HG03439 (cell line): ENCODE measurements at regions not wholly inside any gene's neighbourhood (a gene's known extent, or its start where the extent isn't known, plus 50 kb on each side); places are given as distances from the start of the nearest gene placed in this dataset.
"Not testable (repeated sequence)": the region's sequence is repeated elsewhere in the genome, so short reads cannot be mapped to it uniquely, and the experiment has no call there.

Source experiments
- ATAC-seq: cut with Tn5 transposase; IDR thresholded peaks from one replicate; pipeline ENCODE4 v1.9.1; 2021; ENCODE audit warnings: mild to moderate bottlenecking, moderate library complexity; ENCODE audit not compliant: unreplicated experiment

DNA sequence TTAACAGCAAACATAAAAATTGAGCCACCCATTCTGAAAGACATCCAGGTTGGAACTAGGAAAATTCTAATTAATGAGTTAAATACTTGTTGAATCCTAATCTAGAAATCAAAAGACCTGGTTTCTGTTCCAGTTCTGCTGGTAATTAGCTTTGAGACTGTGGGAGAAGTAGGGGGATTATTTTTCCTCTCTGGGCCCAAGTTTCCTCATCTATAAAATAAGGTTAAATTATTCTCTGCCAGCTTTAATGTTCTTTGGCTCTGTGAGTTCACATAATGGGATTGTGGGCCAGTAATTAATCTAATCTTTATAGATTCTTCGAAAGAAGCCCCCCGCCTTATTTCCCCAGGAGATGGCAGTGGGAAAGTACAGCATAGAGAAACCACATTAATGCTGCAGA is 104.6 kb downstream of the ENC1 start:
- no peak for ATAC-seq

DNA sequence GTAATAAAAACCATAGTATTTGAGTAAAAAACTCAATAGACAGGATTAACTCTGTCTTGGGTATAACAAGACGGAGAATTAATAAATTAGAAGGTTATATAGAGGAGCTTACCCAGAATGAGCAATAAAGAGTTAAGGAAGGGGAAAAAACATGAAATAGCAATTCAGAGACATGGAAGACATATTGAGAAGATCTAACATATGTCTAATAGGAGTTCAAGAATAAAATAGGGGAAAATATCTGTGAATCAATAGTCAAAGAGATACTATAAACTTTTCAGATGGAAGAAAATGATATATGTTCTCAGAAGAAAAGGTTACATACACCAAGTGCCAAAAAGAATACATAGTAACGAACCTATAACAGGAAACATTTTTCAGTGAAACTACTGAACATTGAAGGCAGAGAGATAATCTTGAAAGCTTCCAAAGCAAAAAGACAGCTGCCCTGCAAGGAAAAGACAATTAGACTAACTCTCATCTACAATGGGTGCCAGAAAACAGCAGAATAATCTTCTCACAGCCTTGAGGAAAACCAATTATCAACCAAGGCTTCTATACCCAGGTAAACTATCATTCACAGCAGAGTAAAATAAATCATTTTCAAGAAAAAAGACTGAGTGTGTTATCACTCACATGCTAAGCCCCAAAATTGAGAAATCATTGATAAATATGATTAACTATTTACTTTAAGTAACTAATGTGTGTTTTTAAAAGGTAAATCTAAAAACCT is 106.0 kb downstream of the ENC1 start:
- ATAC-seq: no peak

DNA sequence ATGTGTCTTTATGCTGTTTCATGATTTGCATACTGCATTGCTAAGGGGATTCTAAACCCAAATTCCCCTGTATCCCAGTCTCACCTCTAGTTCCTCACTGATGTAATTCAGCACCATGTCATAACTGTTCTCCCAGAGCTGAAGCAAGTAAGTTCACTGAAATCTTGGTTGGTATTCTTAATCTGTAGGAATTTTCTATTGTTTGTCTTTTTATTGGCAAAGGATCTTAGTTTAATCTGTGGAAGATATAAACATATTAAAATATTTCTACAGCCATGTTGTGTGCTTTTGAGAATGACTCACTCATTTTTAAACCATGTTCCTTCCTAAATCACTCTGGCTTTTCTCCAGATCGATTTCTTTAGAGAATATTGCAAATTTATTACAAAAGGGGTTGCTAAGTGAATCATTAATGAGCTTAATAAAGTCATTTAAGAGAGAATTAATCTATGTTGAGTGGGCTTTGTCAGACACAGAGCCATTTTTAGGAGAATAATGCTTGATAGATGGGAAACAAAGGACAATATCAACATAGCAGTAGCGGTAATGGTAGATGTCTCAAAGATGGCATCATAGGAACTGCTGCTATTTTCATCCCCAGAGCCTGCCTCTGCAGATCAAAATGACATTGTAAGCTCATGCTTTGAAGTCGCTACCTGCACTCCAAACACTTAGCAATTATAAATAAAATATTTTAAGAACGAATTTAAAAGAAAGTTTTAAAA is 110.0 kb downstream of the ENC1 start:
- no peak for ATAC-seq

DNA sequence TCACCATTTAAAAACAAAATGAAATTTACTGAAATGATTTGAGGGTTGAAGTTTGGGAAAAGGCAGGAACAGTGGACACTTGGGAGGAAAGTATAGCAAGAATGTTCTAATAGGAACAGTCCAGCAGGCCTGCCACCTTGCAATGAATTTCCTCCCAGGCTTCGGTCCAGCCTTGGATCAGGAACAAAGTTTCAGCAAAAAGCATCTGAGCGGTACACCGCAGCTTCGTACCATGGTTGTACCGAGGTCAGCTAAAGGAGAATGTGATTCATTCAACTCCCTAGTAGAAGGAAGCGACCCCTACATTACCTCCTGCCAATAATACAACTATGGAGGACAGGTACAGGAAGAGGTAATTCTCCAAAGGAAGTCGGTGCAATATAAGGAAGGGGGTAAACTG is 111.4 kb downstream of the ENC1 start:
- ATAC-seq: no peak

DNA sequence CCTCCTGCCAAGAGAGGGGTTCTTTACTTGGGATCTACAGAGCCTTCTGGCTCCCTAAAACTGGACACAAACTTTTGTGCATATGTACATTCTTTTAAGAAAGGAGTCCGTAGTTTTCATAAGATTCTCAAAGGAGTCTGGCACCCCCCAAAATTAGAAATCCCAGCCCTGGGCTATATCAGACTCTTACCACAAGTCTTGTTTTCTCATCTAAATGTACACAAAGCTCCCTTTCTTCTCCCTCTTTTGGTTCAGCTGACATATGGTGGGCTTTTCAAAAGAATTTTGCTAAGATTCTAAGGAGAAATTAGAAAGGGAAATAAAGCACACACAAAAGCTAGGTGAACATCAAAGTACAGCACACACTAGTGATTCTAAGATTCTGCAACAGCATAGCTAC is 114.4 kb downstream of the ENC1 start:
- no peak for ATAC-seq

DNA sequence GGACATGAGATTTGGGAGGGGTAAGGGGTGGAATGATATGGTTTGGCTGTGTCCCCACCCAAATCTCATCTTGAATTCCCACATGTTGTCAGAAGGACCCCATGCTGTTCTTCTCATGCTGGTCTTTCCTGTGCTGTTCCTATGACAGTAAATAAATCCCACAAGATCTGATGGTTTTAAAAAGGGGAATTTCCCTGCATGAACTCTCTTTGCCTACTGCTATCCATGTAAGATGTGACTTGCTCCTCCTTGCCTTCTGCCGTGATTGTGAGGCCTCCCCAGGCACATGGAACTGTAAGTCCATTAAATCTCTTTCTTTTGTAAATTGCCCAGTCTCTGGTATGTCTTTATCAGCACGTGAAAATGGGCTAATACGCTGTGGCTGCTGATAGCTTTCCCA is 115.8 kb downstream of the ENC1 start:
- ATAC-seq: not testable (repeated sequence)

DNA sequence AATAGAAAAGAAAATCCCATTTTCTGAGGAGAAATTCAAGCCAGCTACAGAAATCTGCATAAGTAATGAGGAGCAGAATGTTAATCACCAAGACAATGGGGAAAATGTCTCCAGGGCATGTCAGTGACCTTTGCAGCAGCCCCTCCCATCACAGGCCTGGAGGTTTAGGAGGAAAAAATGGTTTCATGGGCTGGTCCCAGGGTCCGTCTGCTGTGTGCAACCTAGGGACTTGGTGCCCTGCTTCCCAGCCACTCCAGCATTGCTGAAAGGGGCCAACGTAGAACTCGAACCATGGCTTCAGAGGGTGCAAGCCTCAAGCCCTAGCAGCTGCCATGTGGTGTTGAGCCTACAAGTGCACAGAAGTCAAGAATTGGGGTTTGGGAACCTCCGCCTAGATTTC is 116.8 kb downstream of the ENC1 start:
- ATAC-seq: not testable (repeated sequence)

DNA sequence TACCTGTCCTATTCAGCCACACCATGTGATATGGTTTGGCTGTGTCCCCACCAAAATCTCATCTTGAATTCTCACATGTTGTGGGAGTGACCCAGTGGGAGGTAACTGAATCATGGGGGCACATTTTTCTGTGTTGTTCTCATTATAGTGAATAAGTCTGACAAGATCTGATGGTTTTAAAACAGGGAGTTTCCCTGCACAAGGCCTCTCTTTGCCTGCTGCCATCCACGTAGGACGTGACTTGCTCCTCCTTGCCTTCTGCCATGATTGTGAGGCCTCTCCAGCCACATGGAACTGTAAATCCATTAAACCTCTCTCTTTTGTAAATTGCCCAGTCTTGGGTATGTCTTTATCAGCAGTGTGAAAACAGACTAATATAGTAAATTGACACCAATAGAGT is 117.7 kb downstream of the ENC1 start:
- ATAC-seq: not testable (repeated sequence)

DNA sequence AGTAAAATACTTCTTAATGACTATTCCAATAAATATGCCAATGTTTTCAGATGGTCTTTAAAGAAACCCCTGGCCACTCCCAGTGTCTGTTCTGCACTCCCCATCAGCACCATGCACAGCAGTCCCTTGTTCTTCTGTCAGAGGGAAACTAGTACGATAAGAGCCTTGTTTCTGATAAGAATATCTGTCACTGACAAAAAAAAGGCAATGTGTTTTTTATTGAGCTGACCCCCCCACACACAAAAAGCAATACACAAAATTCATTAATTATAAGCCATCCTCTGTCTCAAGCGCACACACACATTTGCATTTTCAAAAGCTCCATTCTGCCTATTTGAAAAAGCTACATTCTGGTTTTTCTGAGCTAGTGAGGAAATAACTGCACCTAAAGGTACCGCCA is 119.1 kb downstream of the ENC1 start:
- no peak for ATAC-seq

DNA sequence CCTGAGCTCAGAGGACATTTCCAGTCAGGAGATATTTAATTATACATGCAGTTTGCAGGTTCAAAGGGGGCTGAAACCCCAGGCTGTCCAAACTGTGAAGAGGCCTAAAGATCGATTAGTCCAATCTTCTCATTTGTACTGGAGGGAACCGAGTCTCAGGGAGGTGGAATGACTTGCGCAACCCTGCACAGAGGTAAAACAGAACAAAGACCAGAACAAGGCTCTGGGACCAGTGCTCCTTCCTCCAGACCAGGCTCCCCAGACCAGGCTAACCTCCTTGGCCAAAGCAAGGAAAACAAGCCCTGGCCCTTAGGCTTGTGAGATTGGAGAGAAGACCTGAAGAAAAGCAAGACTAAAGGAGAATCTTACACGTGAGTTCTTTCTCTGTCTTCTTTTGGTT is 120.8 kb downstream of the ENC1 start:
- ATAC-seq: no peak

DNA sequence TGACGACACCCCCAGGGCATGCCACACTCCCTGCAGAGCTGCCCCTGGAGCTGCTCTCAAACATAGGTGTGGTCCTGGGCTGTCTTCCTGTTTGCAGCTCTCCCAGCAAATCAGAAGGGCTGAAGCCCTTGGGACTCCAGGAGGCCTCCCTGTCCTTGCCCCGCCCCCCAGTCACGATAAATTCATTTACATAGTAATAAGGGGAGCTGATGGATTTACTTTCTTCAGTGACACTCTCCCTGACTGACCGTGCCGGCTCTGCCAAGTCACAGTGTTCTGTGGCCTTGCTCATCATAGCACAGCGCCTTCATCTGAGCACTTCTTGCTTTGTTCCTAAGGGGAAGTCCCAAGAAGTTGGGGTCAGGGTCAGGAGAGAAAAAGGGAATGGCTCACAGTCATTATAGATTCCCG is 121.4 kb downstream of the ENC1 start:
- no peak for ATAC-seq

DNA sequence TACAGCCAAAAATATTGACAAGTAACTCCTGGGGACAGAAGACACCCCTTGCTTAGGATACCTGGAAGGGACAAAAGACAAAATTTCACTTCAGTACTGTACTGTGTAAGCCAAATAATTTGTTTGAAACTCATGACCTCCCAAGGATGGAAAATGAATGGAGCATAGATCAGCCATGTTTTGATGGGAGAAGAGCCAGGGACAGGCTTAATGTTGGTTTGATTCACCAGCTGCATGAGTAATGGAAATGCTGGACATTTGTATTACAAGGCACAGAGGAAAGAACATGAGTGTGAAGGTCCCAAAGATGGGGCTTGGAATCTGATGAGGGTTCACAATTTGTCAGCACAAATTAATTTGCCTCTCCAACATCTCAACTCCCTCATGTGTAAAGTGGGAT is 122.8 kb downstream of the ENC1 start:
- ATAC-seq: no peak

DNA sequence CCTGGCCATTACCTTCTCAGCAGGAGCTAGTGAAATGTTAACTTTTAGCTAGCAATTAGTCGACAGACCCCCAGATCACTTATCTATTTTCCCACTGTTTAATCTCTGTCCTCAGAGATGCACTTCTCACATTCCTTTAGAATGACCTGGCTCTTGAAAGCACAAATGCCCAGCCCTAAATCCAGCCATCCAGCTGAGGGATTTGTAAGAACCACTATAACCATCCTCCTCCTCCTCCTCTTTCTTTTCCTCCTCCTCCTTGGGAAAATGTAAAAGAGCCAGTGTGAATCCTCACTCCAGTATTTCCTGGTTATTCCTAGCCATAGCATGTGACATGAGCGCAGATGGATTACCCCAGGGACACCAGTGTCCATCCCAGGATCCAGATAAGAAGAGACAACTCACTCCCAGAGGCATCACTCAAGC is 124.3 kb downstream of the ENC1 start:
- ATAC-seq: no peak

DNA sequence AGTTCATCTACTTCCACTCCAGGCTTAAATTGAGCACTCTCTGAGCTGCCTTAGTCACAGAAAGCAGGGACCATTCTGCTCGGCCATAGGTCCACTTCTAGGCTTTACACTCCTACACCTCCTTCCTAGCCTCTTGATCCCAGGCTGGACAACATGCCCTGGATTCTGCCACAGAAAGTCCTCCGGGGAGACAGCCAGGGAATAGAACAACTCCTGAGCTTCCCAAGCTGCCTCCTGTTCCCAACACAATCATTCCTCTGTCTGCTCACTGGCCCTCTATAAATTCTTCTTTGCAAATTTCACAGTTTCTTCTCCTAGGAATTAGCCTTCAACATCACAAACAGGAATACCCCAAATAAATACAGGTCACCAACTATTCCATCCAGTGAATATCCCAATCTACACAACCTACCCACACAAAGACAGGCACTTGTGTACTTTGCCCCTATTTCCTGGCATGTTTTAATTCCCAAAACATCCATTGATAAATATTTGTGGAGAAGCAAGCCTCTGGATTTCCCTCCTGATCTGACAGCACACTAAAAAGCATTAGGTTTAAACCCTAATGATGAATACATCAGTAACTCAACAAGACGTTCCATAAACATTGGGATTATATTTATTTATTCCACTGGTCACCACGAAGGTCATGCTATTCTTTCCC is 125.5 kb downstream of the ENC1 start:
- no peak for ATAC-seq

DNA sequence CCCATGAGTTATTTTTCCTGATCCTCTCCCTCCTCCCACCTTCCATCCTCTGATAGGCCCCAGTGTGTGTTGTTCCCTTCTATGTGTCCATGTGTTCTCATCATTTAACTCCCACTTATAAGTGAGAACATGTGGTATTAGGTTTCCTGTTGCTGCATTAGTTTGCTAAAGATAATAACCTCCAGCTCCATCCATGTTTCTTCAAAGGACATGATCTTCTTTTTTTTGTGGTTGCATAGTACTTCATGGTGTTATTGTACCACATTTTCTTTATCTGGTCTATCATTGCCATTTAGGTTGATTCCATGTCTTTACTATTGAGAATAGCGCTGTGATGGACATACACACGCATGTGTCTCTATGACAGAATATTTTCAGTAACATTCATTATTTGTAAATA is 128.8 kb downstream of the ENC1 start:
- not testable (repeated sequence) for ATAC-seq

DNA sequence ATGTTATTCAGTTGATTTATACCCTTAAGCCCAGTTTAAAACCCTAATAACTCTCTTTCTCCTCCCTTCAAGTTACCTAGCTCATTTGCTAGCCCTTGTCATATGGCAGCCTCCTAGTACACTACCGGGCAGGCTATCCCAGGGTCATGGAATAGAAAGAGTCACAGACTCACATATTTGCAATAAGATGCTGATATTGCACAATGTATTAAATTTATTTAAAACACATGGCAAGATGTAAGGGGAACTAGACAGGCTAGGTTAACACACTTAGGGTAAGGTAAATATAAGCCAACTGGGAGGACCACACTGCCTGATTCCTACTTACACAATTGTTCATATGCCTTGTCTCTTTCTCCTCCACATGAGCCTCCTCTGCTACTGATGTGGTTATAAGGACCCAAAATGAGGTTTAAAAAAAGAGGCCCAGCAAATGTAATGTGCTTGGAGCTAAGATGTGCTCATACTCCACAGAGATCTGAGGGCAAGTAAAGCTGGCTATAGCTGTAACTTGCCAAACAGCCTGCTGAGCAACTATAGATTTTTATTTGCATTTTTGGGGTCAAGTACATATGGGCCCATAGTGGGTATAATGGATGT is 130.0 kb downstream of the ENC1 start:
- no peak for ATAC-seq

DNA sequence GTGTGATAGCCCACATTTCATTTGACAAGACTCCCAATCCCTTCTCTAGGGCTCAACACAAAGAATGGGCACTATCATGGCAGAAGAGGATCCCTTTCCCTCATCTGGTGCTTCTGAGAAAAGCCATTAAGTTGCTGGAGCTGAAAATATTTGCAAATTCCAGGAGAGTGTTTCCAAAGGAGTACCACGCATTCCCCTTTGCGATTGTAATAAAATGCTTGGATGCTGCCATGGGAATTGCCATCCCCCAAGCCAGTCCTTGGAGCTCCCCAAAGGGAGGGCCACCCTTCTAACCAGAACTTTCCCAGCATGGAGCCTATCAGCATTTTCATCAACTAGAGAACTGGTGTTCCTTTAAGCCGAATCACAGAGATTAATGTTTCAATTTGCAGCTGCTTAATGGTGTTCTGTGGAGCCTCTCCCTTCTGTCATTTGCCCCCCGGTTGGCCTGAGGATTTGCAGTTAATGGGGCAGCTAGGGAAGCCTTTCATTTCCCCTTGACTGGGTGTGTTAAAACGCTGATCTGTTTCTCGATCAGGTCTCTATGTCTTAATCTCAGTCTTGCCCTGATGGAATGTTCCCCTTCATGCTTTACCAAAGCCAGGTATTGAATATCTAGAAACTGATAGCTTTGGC is 133.0 kb downstream of the ENC1 start:
- ATAC-seq: no peak

DNA sequence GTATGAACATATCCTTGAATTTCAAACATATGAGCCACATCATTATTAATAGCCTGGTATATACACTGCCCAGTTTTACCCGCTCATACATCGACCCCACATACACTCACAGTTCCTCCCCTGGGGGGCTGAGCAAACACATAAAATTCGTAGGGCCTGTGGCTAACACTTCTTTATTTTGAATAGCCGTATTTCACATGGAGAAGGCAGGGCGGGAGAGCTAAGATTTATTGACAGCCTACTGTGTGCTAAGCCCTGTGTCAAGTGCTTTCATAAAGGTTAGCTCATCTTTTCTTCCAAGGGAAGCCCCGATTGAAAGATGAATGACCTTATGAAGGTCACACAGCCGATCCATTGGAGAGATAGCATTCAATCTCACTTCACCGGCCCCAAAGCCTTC is 134.4 kb downstream of the ENC1 start:
- no peak for ATAC-seq

DNA sequence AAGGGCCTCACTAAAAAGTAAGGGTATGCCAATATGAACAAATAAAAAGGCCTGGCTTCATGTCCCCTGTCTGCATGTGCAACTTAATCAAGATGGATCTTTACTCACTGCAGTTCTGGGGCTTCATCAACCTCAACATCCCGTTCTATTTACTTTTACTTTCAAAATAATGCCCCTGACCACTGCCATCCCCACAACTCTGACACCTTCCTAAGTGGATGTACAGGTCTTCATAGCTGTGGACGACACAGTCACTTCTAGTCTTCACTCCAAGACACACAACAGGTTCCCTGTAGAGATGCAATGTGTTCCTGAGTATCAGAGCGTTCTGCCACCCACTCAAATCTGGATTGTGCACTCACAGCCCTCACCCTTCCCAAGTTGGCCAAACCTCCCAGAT is 136.1 kb downstream of the ENC1 start:
- ATAC-seq: no peak

DNA sequence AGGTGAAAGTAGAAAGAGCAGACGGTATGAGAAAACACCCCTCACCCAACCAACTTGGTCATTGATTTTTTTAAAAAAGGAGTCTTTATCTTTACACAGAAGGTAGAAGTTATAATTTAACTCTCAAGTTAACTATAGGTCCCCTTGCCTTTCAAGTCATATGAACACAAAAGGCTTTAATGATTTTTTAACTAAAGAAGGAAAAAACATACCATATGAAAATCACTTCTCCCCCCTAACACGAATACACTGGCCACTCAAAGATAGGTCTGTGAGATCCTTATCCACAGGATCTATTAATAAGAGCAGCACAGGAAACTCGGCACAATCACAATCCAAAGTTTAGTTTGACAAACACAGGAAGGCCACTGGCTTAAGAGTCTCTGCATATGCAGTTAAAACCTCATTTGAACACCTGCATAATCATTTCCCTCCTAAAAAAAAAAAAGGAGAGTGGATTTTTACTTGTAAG is 138.0 kb downstream of the ENC1 start:
- ATAC-seq: no peak
